Tibial artery (tissue), 4 donors: ENCODE measurements at regions not wholly inside any gene's neighbourhood (a gene's known extent, or its start where the extent isn't known, plus 50 kb on each side); places are given as distances from the start of the nearest gene placed in this dataset.
"Not testable (repeated sequence)": the region's sequence is repeated elsewhere in the genome, so short reads cannot be mapped to it uniquely, and the experiment has no call there.

Experiments used
- DNase-seq, 2 donors: peaks; one replicate each; pipeline ENCODE4 v3.0.0-alpha.2; 2019
- H3K27ac ChIP-seq, 2 donors: fragments of 200-600 bp; sonication (generic) in 1 of 2; 1 replicate in 1 of 2; 2 replicates in 1 of 2; pipeline ENCODE4 v1.5.1; 2018 to 2019; ENCODE audit warnings: mild to moderate bottlenecking in 1 of 2
- H3K27me3 ChIP-seq, 2 donors: fragments of 200-600 bp; sonication (generic) in 1 of 2; one replicate each; pipeline versions ENCODE4 v1.5.1 to v1.6.0; 2016 to 2019
- H3K36me3 ChIP-seq, 3 donors: fragments of 200-600 bp; sonication (generic) in 2 of 3; one replicate each; pipeline ENCODE4 v1.5.1; 2016 to 2019; ENCODE audit warnings: mild to moderate bottlenecking in 2 of 3
- H3K4me1 ChIP-seq, 4 donors: fragments of 200-600 bp; sonication (generic) in 2 of 4; 1 replicate in 3 of 4; 2 replicates in 1 of 4; pipeline ENCODE4 v1.5.1; 2016 to 2019
- H3K4me3 ChIP-seq, 2 donors: fragments of 200-600 bp; sonication (generic) in 1 of 2; 1 replicate in 1 of 2; 2 replicates in 1 of 2; pipeline ENCODE4 v1.5.1; 2018 to 2019; ENCODE audit warnings: mild to moderate bottlenecking in 2 of 2
- H3K9me3 ChIP-seq, 3 donors: fragments of 200-600 bp; sonication (generic) in 1 of 3; one replicate each; pipeline ENCODE4 v1.5.1; 2016 to 2019
- CTCF ChIP-seq, 2 experiments: fragments of 200-600 bp in 1 of 2; fragments of 450-650 bp in 1 of 2; IDR thresholded peaks; one replicate each; pipeline ENCODE4 v1.5.1; 2017 to 2019; ENCODE audit warnings: antibody characterized with exemption in 2 of 2, mild to moderate bottlenecking in 1 of 2, moderate library complexity in 1 of 2
- intact Hi-C: fragments of 100-400 bp; cut with DNase I; formaldehyde crosslinking; loops from one replicate; pipeline ENCODE4 v1.15.0; 2023; ENCODE audit warnings: low total_unique reads

GRCh38 chr14:30193845-30194501 is 266.3 kb upstream of the PRKD1 start:
- H3K9me3 ChIP-seq: no peaks in the 10 kb centered on the region
- H3K36me3 ChIP-seq: no peaks in the 10 kb centered on the region
- H3K4me1 ChIP-seq: peaks cover 0 to 39% (median 12%) of the 10 kb centered on the region in 4 donors
- intact Hi-C loops: no loop called here
- no peaks in the 10 kb centered on the region for H3K27me3 ChIP-seq
- DNase-seq: no peak
- TF ChIP-seq CTCF (IDR thresholded peaks at IDR 0.05): no peak
- no peak overlapping the region for H3K4me3 ChIP-seq
- H3K27ac ChIP-seq: peak overlapping the region; percentile 14 to 67

GRCh38 chr14:30194741-30195148 is 267.1 kb upstream of the PRKD1 start:
- H3K9me3 ChIP-seq: no peaks in the 10 kb centered on the region
- DNase-seq: no peak
- peak overlapping the region; percentile 14 to 67 for H3K27ac ChIP-seq
- peaks cover 0 to 39% (median 12%) of the 10 kb centered on the region in 4 donors for H3K4me1 ChIP-seq
- TF ChIP-seq CTCF (IDR thresholded peaks at IDR 0.05): no peak
- intact Hi-C loops: no loop called here
- no peaks in the 10 kb centered on the region for H3K27me3 ChIP-seq
- no peaks in the 10 kb centered on the region for H3K36me3 ChIP-seq
- no peak overlapping the region for H3K4me3 ChIP-seq

GRCh38 chr14:30195941-30196340 is 268.3 kb upstream of the PRKD1 start:
- intact Hi-C loops: no loop called here
- H3K27ac ChIP-seq: peak overlapping the region; percentile 14 to 67
- H3K4me3 ChIP-seq: no peak overlapping the region
- H3K4me1 ChIP-seq: peaks cover 0 to 48% (median 12%) of the 10 kb centered on the region in 4 donors
- H3K9me3 ChIP-seq: no peaks in the 10 kb centered on the region
- no peaks in the 10 kb centered on the region for H3K27me3 ChIP-seq
- DNase-seq: no peak
- H3K36me3 ChIP-seq: no peaks in the 10 kb centered on the region
- TF ChIP-seq CTCF (IDR thresholded peaks at IDR 0.05): no peak

- Histone ChIP-seq H3K9me3 (no peaks in the 10 kb centered on the region), H3K4me3 (no peak overlapping the region), H3K27ac (no peak overlapping the region), H3K27me3 (no peaks in the 10 kb centered on the region), H3K36me3 (no peaks in the 10 kb centered on the region), H3K4me1 (peaks cover 0 to 50% (median 12%) of the 10 kb centered on the region in 4 donors)
- no peak for TF ChIP-seq CTCF (IDR thresholded peaks at IDR 0.05)
- intact Hi-C loops: no loop called here
- no peak for DNase-seq
These were observed 269.2 kb upstream of the PRKD1 start for GRCh38 chr14:30196861-30197260.

GRCh38 chr14:30198720-30199119 is 271.1 kb upstream of the PRKD1 start:
- H3K27me3 ChIP-seq, H3K9me3 ChIP-seq, DNase-seq, H3K4me3 ChIP-seq, H3K36me3 ChIP-seq, intact Hi-C loops, H3K27ac ChIP-seq: not testable (repeated sequence)
- H3K4me1 ChIP-seq: peaks cover 0 to 40% (median 12%) of the 10 kb centered on the region in 4 donors

- H3K36me3 ChIP-seq: no peaks in the 10 kb centered on the region
- no peak overlapping the region for H3K27ac ChIP-seq
- no peaks in the 10 kb centered on the region for H3K27me3 ChIP-seq
- H3K9me3 ChIP-seq: no peaks in the 10 kb centered on the region
- H3K4me3 ChIP-seq: no peak overlapping the region
- DNase-seq: no peak
- intact Hi-C loops: no loop called here
- H3K4me1 ChIP-seq: peaks cover 0 to 11% (median 0%) of the 10 kb centered on the region in 4 donors
- no peak for TF ChIP-seq CTCF (IDR thresholded peaks at IDR 0.05)
These were observed 276.9 kb upstream of the PRKD1 start for GRCh38 chr14:30204431-30204980.
